ENCODE measurements at regions not wholly inside any gene's neighbourhood (a gene's known extent, or its start where the extent isn't known, plus 50 kb on each side); places are given as distances from the start of the nearest gene placed in this dataset.
"Not testable (repeated sequence)": the region's sequence is repeated elsewhere in the genome, so short reads cannot be mapped to it uniquely, and the experiment has no call there.

DNA sequence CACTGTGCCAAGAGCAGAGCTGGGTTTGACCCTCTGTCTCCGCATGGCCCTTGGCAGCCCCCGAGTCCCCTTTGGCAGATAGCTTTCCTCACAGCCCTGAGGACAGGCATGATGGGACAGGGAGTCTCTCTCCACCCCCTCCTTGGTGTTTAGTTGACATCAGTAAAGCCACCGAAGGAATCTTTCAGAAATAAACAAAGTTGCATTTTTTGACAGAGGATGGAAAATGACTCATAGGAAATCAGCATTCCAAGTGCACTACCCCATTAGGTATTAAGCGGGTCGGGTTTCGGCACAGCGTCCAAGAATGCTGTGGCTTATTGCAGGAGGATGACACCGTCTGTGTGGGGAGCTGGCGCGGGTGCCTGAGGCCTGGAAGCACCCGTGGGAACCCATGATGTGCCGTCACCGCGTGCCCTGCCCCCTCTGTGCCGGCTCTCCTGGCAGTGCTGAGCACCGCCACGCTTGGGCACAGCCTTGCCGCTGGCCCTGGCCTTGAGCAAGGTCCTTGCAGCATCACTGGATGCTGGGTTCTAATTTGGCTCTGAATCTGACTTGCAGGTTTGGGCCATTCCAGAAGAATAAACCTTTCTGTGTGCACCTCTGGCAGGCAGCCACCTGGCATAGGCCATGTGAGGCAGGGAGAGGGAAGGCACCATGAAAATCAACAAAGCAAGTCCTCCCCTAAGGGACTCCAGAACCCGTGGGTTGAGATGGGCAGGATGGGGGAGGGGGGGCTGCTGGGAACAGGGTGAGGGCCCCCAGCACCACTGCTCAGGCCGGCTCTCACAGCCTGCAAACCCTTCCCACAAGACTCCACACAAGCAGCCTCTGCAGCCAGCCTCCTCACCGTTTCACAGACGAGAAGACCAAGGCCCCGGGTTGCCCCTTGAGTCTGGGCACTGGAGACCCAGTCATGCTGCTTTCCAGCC is 50.5 kb upstream of the ZNF469 start:
- DNase-seq (ENCODE audit: low read depth, low spot score), result no peak

DNA sequence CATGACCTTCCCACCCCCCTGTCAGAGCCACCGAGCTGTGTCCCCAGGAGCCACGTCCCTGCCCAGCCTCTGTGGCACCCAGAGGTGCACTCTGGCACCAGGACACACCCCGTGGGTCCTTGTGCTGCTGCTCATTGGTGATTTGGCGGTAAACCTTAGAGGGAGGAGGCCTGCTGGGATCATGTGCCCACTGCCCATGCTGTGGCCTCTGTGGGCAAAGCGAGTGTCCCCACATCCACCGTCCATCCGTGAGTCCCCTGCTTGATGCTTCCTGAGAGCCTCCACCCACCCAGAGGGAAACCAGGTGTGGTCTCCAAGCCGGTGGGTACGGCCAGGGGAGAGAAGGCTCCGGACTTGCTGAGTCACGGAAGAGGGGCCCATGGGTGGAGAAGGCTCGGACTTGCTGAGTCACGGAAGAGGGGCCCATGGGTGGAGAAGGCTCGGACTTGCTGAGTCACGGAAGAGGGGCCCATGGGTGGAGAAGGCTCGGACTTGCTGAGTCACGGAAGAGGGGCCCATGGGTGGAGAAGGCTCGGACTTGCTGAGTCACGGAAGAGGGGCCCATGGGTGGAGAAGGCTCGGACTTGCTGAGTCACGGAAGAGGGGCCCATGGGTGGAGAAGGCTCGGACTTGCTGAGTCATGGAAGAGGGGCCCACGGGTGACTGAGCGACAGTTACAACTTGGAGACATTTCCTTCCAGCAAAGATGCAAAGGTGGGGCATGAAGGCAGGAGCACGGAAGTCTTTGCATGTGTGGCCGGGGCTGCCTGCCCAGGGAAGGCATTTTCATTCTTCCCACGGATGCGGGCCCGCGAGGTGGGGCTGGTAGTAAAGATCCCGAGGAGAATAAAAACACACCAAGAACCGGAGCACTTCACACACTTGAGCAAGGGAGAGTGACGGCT is 49.6 kb upstream of the ZNF469 start:
- DNase-seq (ENCODE audit: low read depth, low spot score), result not testable (repeated sequence)
